ENCODE measurements at regions not wholly inside any gene's neighbourhood (a gene's known extent, or its start where the extent isn't known, plus 50 kb on each side); places are given as distances from the start of the nearest gene placed in this dataset.

GRCh38 chr10:117927871-117928270 lies 118.9 kb downstream of the RAB11FIP2 start:
- intact Hi-C loops (cut with DNase I; ENCODE audit: low total_unique reads) = no loop called here

GRCh38 chr10:117928281-117928680 lies 118.5 kb downstream of the RAB11FIP2 start:
- ATAC-seq (no peak), DNase-seq (no peak)
- no peaks in the 10 kb centered on the region for H3K36me3 ChIP-seq
- H3K27me3 ChIP-seq = no peaks in the 10 kb centered on the region
- TF ChIP-seq POLR2A (IDR thresholded peaks at IDR 0.05) = no peak
- no peak for TF ChIP-seq CTCF (IDR thresholded peaks at IDR 0.05 in 4 of 5, conservative IDR thresholded peaks at IDR 0.05 in 1 of 5)
- intact Hi-C loops (cut with DNase I; ENCODE audit: low total_unique reads) = no loop called here
- no peak overlapping the region for H3K27ac ChIP-seq
- H3K4me1 ChIP-seq = no peaks in the 10 kb centered on the region
- H3K4me3 ChIP-seq = no peak overlapping the region
- no peaks in the 10 kb centered on the region for H3K9me3 ChIP-seq
- in situ Hi-C loops (cut with MboI; ENCODE audit: low sequenced_read_pairs in 4 of 4) = no loop called here

More at GRCh38 chr10:117927871-117928270, 118.9 kb downstream of the RAB11FIP2 start:
- in situ Hi-C loops (cut with MboI; ENCODE audit: low sequenced_read_pairs in 4 of 4) = no loop called here
- Histone ChIP-seq H3K27me3 (no peaks in the 10 kb centered on the region), H3K4me1 (no peaks in the 10 kb centered on the region), H3K27ac (no peak overlapping the region), H3K9me3 (no peaks in the 10 kb centered on the region), H3K36me3 (no peaks in the 10 kb centered on the region), H3K4me3 (no peak overlapping the region)
- DNase-seq (no peak), ATAC-seq (no peak)
- no peak for TF ChIP-seq POLR2A (IDR thresholded peaks at IDR 0.05)
- no peak for TF ChIP-seq CTCF (IDR thresholded peaks at IDR 0.05 in 4 of 5, conservative IDR thresholded peaks at IDR 0.05 in 1 of 5)

- in situ Hi-C loops (cut with MboI; ENCODE audit: low sequenced_read_pairs in 4 of 4) (no loop called here), intact Hi-C loops (cut with DNase I; ENCODE audit: low total_unique reads) (no loop called here)
- no peak overlapping the region for H3K27ac ChIP-seq
- ATAC-seq (no peak), DNase-seq (no peak)
- TF ChIP-seq CTCF (IDR thresholded peaks at IDR 0.05 in 4 of 5, conservative IDR thresholded peaks at IDR 0.05 in 1 of 5) (no peak), POLR2A (IDR thresholded peaks at IDR 0.05) (no peak)
- H3K4me1 ChIP-seq = no peaks in the 10 kb centered on the region
- no peaks in the 10 kb centered on the region for H3K9me3 ChIP-seq
- H3K27me3 ChIP-seq = no peaks in the 10 kb centered on the region
- H3K36me3 ChIP-seq = no peaks in the 10 kb centered on the region
- no peak overlapping the region for H3K4me3 ChIP-seq
Observed at GRCh38 chr10:117928741-117929140, 118.0 kb downstream of the RAB11FIP2 start.

- Histone ChIP-seq H3K27ac (no peak overlapping the region), H3K4me1 (no peaks in the 10 kb centered on the region), H3K36me3 (no peaks in the 10 kb centered on the region), H3K4me3 (no peak overlapping the region), H3K9me3 (no peaks in the 10 kb centered on the region), H3K27me3 (no peaks in the 10 kb centered on the region)
- no peak for TF ChIP-seq POLR2A (IDR thresholded peaks at IDR 0.05)
- no peak for TF ChIP-seq CTCF (IDR thresholded peaks at IDR 0.05 in 4 of 5, conservative IDR thresholded peaks at IDR 0.05 in 1 of 5)
- intact Hi-C loops (cut with DNase I; ENCODE audit: low total_unique reads) (no loop called here), in situ Hi-C loops (cut with MboI; ENCODE audit: low sequenced_read_pairs in 4 of 4) (no loop called here)
- no peak for DNase-seq
- no peak for ATAC-seq
Observed at GRCh38 chr10:117929327-117930067, 117.2 kb downstream of the RAB11FIP2 start.

- no peak for ATAC-seq
- intact Hi-C loops (cut with DNase I; ENCODE audit: low total_unique reads) = no loop called here
Observed at GRCh38 chr10:117931078-117931477, 115.7 kb downstream of the RAB11FIP2 start.

More at GRCh38 chr10:117931078-117931477, 115.7 kb downstream of the RAB11FIP2 start:
- Histone ChIP-seq H3K9me3 (no peaks in the 10 kb centered on the region), H3K36me3 (no peaks in the 10 kb centered on the region), H3K27ac (no peak overlapping the region), H3K4me1 (no peaks in the 10 kb centered on the region), H3K27me3 (no peaks in the 10 kb centered on the region), H3K4me3 (no peak overlapping the region)
- in situ Hi-C loops (cut with MboI; ENCODE audit: low sequenced_read_pairs in 4 of 4) = no loop called here
- no peak for DNase-seq
- TF ChIP-seq CTCF (IDR thresholded peaks at IDR 0.05 in 4 of 5, conservative IDR thresholded peaks at IDR 0.05 in 1 of 5) (no peak), POLR2A (IDR thresholded peaks at IDR 0.05) (no peak)

All from gastrocnemius medialis (tissue), 4 donors.